8988T (cell line): ENCODE measurements at regions not wholly inside any gene's neighbourhood (a gene's known extent, or its start where the extent isn't known, plus 50 kb on each side); places are given as distances from the start of the nearest gene placed in this dataset.

ENCODE experiments used
- DNase-seq: peaks from one replicate; pipeline ENCODE4 v3.0.0; 2011

DNA sequence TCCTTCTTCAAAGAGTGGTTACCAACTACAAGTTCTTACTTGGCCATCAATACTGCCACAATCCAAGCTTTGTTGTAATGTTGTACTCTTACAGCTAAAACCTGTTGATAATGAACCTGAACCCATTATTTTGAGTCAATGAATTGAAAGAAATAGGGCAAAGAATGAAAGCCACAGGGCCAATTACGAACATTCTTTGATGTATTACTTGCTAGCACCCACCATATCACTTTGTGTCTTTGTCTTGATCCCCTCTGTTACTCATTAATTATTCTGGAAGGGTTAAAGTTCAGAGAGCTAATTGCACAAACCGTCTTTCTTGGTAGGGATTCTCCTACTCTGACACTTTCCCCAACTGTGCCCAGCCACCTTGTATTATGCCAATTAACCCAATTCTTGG lies 53.2 kb upstream of the TFEC start:
- DNase-seq, result no peak

DNA sequence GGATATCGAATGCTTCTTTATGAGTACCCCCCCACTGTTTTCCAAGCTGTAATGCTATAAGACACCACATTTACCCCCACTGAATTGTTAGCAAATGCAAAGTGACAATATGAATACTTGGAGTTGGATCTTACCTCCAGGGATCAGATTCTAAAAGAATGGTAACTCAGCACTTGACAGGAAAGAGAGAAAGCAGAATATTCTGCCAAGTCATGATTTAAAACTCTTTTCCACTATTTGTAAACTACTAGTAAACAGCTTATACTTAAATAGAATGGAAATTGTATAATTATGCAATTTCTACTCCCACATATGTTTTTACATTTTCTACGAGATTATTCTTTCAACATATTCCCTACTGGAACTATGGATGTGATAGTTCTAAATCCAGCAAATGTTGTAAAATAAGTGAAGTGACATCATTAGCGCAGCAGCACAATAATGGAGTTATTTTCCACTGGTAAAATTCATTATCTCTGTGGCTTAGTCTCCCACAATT lies 56.0 kb upstream of the TFEC start:
- no peak for DNase-seq

DNA sequence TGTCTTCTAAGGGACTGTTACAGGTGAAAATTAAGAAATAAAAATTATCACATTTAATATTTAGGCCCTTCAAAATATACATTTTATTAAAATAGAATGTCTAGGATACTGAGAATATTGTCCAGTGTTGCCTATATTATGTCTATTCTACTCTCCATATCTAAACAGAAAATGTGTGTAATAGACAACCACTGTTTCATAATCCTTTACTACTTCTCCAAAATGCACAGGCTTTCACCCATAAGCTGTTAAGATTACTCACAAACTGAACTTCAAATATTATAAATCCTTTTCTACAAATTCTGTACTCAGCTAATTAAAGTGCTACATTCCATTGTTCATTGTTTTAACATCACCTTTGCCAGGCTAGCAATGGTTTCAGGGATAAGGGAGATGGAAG lies 56.7 kb upstream of the TFEC start:
- no peak for DNase-seq

DNA sequence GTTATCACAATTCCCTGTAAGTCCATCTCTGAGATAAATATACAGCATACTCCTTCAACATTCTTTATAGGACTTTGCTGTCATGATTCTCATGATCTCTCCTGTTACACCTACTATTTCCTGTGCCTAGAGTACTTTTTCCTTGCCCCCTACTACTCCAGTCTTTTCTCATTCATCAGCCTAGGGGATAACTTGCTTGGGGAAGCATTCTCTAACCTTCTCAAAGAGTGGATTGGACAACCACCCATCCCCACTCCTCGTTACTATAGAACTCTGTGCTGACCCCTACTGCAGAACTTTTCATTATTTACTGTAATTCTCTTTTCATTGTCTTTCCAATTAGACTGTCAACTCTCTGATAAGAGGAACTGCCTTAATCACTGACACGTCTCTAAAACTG lies 57.4 kb upstream of the TFEC start:
- DNase-seq, result no peak

DNA sequence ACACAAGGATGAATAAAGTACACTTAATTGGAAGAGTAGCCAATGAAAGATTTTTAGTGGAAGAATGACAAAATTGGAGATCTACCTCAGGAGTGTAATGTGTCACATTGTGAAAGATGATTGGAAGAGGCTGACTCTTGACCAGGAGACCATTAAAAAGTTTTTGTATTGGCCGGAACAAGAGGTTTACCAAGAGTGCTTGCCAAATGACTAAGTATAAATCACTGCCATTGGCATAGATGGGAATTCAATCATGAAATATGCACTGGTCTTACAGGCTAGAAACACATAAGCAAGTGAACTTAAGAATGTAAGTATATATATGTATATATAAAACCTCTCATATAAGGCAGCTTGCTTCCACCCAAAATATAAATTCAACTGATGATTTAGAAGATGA lies 58.7 kb upstream of the TFEC start:
- no peak for DNase-seq

DNA sequence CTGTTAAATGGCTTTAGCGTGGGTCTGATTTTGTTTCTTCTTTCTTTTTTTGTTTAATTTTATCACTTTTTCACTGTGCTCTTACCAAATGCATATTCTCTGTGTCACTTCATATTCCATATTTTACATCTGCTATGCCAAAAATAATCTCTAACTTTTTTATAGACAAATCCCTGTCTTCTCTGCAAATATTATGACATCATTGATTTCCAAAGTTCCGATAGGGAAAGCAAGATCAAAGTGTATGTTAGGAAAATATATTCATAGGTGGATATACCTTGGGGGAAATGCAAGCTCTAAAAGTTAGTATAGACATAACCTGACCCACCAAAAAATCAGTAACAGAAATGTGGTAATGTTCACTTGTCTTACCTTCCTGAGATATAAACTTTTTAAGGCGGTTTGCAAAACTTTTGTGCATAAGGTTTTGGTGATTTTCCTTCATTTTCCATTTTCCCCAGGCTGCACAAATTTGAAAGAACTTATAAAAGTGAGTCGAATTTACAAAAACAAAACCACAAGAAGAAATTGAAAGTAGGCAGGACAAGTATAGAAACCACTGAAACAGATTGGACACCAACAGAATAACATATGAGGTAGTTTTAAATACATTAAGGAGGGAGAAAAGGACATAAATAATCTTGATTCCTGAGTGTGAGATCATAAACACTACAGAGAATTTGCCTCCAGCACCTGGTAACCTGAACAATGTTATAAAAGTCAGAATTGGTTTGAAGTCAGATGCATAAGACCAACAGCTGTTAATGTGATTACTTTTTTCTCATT lies 63.1 kb upstream of the TFEC start:
- DNase-seq, result no peak

DNA sequence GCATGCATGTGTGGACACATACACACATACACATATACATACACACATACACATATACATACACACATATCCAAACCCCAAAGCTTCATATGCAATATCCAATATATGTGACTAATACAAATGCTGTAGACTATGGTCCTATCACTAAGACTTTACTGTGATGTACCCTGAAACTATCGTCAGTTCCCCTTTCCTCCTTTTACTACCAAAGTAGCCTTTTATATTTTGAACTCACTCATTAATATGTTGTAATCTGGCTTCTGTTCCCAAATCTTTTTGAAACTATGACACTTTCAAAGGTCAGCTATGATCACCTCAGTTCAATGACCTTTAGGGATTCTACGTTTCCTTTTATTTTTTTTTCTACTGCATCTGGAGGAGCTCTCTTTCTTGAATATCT lies 64.8 kb upstream of the TFEC start:
- no peak for DNase-seq

DNA sequence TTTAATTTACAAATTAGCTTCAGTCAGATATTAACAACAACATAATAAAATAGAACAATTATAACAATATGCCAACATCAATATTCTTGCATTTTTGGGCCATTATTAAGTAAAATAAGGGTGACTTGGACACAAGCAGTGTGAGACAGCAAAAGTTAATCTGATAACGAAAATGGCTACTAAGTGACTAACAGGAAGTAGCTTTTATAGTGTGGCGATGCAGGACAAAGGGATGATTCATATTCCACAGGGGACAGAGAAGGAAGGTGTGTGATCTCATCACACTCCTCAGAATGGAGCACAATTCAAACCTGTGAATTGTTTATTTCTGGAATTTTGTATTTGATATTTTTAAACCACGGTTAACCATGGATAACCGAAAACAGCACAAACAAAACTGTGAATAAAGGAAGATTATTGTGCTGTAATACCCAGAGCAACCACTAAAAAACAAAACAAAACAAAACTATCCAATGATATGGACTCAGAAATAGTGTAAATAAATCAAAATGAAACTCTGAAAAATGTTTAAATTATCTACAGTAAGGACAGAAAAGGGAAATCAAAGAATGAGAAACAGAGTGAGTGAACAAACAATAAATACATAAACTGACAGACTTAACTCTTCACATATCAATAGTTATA lies 66.9 kb upstream of the TFEC start:
- DNase-seq, result peak; percentile 12

DNA sequence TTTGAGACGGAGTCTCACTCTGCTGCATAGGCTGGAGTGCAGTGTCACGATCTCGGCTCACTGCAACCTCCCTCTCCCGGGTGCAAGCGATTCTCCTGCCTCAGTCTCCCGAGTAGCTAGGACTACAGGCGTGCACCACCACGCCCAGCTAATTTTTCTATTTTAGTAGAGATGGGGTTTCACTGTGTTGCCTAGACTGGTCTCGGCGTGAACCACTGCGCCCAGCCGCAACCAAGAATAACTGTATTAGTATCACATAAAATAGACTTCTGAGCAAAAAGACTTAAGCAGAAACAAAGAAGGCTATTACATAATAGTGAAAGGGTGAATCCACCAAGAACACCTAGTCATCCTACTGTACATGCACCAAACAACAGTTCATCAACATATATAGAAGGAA lies 67.6 kb upstream of the TFEC start:
- DNase-seq, result no peak

DNA sequence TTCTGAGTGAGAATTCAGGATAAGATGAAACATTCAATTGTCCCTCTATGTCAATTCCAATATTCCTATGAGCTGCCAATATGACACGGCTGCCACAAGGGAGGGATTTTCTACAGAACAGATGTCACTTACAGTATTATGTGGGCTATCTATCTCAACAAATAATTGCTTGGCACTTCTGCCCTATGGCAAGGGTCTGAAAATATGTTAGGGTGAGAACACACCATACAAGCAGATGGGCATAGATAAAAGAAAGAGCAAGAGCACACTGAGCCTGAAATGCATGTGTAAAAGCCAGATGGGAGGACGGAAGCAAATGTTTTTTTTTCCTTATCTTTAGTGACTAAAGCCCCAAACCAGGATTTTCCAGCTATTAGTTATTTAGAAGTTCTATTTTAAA lies 70.1 kb upstream of the TFEC start:
- DNase-seq, result no peak

DNA sequence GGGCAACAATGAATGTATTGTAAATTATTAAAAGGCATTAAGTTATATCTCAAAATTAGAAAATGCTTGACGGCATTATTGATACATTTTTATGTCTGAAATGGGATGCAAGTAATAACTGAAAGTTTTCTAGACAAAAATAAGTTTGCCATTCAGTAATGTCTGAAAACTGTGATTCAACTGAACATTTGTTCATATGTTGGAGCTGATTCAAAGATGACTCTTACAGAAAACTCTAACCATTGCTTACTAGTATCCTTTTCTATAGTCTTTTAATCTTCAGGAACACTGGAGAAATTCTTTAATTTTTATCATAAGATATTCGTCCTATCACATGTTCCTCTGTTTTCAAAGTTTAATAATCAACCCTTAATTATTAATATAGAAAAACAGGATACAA lies 71.1 kb upstream of the TFEC start:
- DNase-seq, result no peak

DNA sequence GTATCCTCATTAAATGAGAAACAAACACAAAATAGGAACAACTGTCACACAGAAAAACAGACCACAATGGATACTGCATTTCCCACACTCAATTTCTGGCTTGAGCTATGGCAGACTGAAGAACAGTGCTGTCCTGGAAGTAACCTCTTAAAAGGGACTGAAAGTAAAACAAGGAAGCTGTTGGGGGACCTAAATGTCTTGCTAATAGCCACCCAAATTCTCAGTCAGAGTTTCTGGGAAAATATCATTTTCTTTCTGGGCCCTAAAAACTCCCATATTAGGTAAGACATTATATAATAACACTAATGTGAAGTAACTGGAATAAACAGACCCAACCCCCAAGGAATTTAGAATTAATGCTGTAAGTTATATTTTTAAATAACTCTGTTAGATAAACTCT lies 80.9 kb upstream of the TFEC start:
- DNase-seq, result no peak

DNA sequence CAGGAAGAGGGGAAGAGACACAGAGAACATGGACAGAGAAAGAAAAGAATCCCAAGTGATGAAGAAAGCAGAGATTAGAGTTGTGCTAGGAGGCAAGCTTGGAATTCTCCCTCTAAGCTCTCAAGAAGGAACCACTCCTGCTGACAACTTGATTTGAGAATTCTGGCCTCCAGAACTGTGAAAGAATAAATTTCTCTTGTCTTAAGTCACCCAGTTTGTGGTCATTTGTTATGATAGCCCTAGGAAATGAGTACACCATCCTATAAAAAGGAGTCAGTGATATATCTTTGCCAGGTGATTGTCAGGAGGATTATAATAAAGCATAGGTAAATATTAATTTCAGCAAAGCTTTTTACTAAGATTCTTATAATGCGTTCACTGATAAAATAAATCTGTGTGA lies 82.7 kb upstream of the TFEC start:
- DNase-seq, result no peak

DNA sequence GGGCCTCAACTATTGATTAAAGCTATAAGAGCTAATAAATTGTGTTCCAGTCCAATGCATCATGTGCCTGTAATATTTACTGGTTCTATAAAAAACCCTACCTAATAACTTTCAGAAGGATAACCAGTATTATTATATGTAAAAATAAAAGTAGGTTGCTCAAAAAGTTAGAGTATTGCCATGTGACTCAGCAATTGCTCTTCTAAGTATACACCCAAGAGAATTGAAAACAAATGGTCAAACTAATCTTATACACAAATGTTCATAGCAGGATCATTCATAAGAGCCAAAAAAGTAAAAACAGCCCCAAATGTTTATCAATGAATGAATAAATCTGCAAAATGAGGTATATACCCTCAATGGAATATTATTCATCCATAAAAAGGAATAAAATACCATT lies 89.5 kb upstream of the TES start:
- no peak for DNase-seq

DNA sequence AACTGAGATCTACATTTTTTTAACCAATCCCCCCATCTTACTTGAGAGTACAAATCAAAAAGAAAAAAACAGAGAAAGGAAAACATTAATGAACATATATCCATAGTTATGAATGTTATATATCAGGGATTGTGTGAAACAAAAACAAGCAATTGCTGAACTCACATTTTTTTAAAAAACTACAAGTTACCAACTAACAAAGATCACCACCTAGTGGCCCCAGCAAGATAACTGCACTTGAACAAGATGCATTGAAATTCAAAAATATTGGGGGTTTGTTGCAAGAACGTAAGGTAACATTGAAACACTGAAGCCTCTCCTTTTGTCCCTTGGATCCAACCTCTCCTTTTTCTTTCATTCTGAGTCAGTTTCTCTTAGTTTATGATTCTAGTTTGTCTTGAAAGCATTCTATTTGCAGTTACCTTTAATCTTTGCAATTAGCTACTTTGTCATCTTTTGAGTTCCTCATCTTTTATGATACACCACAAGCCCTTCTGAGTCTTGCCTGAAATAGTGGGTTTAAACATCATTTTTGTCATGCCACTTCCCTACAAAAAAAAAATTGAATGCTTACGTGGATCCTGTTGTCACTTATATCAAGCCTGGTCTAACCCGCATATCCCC lies 87.3 kb upstream of the TES start:
- DNase-seq, result no peak

DNA sequence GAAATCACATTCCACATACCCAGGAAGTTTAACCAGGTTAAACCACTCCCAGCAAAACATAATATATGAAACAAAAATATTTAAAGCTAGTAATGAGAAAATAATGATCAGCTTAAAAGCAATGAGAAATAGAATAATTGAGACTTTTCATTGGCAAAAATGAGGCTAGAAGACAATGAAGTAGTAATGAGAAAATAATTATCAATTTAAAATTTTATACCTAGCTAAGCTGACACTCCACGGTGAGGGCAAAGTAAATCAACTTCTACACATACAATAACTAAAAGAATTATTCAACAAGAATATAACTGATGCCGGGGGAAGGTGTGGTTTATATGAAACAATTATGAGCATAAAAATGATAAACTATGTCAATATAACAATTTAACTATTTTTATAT lies 82.2 kb upstream of the TES start:
- no peak for DNase-seq

DNA sequence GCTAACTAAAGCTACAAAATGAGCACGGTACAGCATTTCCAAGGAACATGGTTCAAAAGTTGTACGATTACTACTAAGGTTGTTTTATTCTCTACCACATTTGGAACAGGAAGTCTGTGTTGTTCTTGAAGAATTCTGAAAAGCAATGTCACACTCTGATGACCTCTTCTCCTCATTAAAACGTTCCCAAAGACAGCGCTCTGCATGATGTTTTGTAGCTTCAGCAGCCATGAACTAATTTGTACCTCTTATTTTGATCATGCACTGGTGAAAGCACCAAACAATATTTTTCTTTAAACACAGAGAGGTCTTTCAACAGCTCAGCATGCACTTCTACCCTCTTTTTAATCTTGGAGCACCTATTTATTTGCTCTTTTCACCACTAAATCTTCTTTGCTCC lies 75.0 kb upstream of the TES start:
- DNase-seq, result no peak

DNA sequence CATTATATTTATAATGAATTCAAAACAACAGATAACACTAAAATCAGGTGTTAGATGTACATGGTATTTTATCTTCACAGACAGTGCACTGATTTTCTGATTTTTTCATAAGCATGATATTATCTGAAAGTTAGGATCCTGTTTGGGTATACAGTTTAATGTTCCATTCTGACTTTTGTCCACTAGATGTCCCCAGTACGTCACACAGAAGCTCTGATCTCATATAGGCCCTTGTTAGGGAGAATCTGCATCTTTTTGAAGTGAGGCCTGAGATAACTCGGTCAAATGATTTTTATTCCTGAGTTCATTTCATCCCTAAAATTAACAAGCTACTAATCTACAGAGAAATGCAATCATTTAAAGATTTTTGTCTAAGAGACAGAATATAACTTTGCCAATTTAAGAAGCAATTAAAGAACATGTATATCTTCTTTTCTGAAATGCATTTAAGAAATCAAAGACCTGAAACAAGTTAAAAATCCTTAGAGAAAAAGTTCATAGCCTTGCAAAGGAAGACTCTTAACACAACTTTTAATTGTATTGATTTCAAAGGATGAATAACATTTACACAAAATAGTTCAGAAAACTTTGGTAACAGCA lies 72.0 kb upstream of the TES start:
- DNase-seq, result no peak

DNA sequence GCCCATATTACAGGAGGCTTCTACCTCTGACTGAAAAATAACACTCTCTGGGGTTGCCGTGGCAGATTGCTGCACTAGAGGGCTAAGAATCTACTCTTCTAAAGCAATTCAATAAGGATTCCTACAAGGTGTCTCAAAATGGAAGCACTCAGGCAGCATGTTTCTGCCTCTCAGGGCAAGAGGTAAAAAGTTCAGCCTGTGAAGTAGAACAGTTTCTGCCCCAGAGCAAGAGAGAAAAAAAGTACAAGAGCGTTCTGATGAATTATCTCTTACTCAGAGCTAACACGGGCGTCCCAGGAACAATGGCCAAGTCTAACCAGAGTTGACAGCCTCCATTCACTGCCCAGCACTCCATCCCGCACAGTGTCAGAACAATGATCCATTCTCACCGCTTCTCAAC lies 71.3 kb upstream of the TES start:
- no peak for DNase-seq

DNA sequence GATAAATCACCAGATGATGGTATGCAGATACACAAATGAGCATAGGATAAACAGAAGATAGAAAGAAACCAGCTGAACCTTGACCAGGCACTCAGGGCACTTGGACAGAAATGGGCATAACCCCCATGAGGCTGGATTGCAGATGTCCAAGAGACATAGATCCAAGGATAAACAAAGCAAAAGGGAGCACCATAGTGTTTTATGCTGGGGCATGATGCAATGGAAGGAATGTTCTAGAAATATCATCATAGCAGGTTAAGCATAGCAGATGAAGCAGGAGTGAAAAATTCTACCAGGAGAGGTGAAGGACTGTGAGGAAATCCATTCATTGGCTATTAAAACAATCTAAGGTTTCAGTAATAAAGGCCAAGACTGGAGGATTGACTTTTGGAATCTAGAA lies 70.5 kb upstream of the TES start:
- no peak for DNase-seq

DNA sequence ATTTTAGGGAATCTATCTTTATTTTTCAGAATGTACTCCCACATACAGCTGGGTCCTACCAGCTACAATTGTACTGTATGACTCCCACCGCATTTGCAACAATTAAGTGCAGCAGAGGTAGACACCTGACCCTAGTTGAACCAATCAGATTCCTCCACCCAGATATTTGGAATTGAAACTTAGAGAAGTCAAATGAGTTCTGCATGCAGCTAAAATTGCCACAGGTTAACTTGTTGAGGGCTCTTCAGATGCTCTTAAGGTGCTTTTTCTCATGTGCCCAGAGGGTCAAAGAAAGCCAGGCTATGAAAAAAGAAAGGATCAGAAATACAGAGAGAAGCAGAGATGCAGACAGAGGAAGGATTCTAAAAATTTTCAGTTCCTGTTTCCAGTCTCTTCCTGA lies 68.0 kb upstream of the TES start:
- no peak for DNase-seq

DNA sequence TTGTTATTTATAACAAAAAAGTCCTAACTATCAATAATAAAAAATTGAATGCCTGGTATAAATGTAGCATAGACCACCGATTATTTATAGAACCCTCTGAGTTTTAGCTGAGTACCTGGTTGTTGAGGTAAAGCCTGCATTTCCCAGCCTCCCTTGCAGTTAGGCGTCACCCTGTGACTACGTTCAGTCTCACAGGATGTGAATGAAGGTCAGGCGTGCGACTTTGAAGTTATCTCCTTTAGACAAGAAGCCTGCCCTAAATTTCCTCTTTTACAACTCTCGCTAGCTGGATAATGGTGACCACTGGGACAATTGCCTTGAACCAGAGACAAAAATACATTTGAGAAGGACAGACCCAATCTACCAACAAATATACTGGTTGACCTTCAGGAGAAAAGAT lies 67.5 kb upstream of the TES start:
- no peak for DNase-seq

DNA sequence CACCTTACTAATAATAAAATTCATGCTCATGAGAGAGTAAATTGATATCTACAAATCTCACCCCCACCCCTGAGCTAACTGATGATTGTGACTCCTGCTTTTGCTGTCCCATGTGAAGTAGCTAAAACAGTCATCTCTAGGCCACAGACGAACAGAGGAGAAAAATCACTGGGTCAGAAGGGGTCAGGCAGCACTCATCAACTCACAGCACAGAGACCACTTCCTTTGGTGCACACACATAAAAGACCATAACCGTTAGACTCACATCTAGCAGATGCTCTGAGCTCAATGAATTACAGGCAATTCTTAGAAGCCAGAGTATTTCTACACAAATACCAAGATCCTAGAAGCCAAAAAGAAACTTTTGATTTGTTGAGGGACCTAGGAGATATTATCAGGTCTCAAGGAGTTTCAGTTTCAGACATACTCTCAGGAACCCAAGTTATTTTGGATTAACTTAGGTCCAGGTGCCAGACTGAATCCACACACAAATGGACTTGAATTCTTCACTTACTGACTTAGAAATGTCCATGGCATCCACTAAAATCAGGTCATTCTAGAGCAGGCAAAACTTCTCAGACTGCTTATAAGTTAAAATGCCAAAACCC lies 65.0 kb upstream of the TES start:
- DNase-seq, result no peak

DNA sequence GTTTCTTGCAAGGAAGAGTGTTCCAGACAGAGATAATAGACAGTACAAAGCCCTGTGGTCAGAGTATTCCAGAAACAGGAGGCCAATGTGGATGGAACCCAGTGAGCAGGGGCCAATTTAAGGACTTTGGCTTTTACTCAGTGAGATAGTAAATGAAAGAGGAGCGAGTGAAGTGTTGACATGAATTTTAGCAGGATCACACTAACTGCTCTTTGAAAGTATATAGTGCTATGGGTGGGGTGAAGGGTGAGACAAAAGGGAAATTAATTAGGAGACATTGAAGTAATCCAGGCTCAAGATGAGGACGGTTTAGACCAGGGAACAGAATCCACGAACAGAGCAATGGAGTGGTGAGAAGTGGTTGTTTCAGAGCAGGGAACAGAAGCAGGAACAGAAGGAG lies 62.2 kb upstream of the TES start:
- no peak for DNase-seq
